Left colon (tissue), 2 donors: ENCODE measurements at regions not wholly inside any gene's neighbourhood (a gene's known extent, or its start where the extent isn't known, plus 50 kb on each side); places are given as distances from the start of the nearest gene placed in this dataset.

Source experiments
- ATAC-seq: fragments of 200-7000 bp; cut with Tn5 transposase; one replicate; pipeline ENCODE4 v1.9.1; 2020; ENCODE audit warnings: mild to moderate bottlenecking, moderate library complexity
- DNase-seq, 2 donors: peaks; one replicate each; pipeline ENCODE4 v3.0.0-alpha.2; 2020
- intact Hi-C, 2 donors: fragments of 100-400 bp; cut with DNase I in 1 of 2; cut with micrococcal nuclease in 1 of 2; formaldehyde crosslinking; loops; one replicate each; pipeline versions ENCODE4 v1.11.2 to v1.14.0; 2022; cut with DNase I, micrococcal nuclease
- donor health status: DM: no; HTN: no; CAD: no.
- donor health status: DM: yes; HTN: yes; CAD: no.

- DNase-seq (no peak), ATAC-seq (no peak)
- intact Hi-C loops: loop anchor here in 1 of 2 donors (10.0 kb wide), 1 partner anchor 199 kb away; no protein-coding TSS in a partner anchor
Observed at GRCh38 chr11:64455456-64456261, 96.7 kb downstream of the RPS6KA4 start.

GRCh38 chr11:64456509-64457320 lies 97.8 kb downstream of the RPS6KA4 start:
- DNase-seq (no peak), ATAC-seq (no peak)
- intact Hi-C loops: loop anchor here in 1 of 2 donors (10.0 kb wide), 1 partner anchor 198 kb away; no protein-coding TSS in a partner anchor

GRCh38 chr11:64457416-64458010 lies 98.2 kb upstream of the SLC22A11 start:
- ATAC-seq (no peak), DNase-seq (no peak)
- intact Hi-C loops: loop anchor here in 1 of 2 donors (10.0 kb wide), 1 partner anchor 197 kb away; no protein-coding TSS in a partner anchor

- ATAC-seq (no peak), DNase-seq (no peak)
- intact Hi-C loops: loop anchor here in 1 of 2 donors (10.0 kb wide), 1 partner anchor 196 kb away; no protein-coding TSS in a partner anchor
Observed at GRCh38 chr11:64458997-64459396, 96.7 kb upstream of the SLC22A11 start.

- intact Hi-C loops: loop anchor here in 1 of 2 donors (10.0 kb wide), 1 partner anchor 195 kb away; no protein-coding TSS in a partner anchor
- DNase-seq (no peak), ATAC-seq (no peak)
Observed at GRCh38 chr11:64459609-64460008, 96.1 kb upstream of the SLC22A11 start.

- intact Hi-C loops: no loop called here
- no peak for DNase-seq
Observed at GRCh38 chr11:64461081-64461480, 94.7 kb upstream of the SLC22A11 start.

GRCh38 chr11:64466115-64466718 lies 89.5 kb upstream of the SLC22A11 start:
- ATAC-seq (no peak), DNase-seq (no peak)
- intact Hi-C loops: no loop called here

More at GRCh38 chr11:64461081-64461480, 94.7 kb upstream of the SLC22A11 start:
- no peak for ATAC-seq

GRCh38 chr11:64469288-64469687 lies 86.5 kb upstream of the SLC22A11 start:
- intact Hi-C loops: no loop called here
- DNase-seq (no peak), ATAC-seq (no peak)

- ATAC-seq (no peak), DNase-seq (no peak)
- intact Hi-C loops: no loop called here
Observed at GRCh38 chr11:64472593-64473455, 82.9 kb upstream of the SLC22A11 start.

GRCh38 chr11:64474680-64475079 lies 81.1 kb upstream of the SLC22A11 start:
- intact Hi-C loops: no loop called here
- DNase-seq (no peak), ATAC-seq (no peak)

- ATAC-seq (no peak), DNase-seq (no peak)
- intact Hi-C loops: no loop called here
Observed at GRCh38 chr11:64475145-64475544, 80.6 kb upstream of the SLC22A11 start.

- ATAC-seq (no peak), DNase-seq (no peak)
- intact Hi-C loops: no loop called here
Observed at GRCh38 chr11:64476881-64477280, 78.9 kb upstream of the SLC22A11 start.

- DNase-seq: no peak
- no peak for ATAC-seq
- intact Hi-C loops: no loop called here
Observed at GRCh38 chr11:64477675-64478074, 78.1 kb upstream of the SLC22A11 start.

- no peak for DNase-seq
- intact Hi-C loops: no loop called here
- ATAC-seq: no peak
Observed at GRCh38 chr11:64482588-64482987, 73.2 kb upstream of the SLC22A11 start.

GRCh38 chr11:64484191-64485022 lies 71.3 kb upstream of the SLC22A11 start:
- no peak for ATAC-seq

GRCh38 chr11:64485074-64485473 lies 70.7 kb upstream of the SLC22A11 start:
- intact Hi-C loops: no loop called here
- ATAC-seq (no peak), DNase-seq (no peak)

More at GRCh38 chr11:64484191-64485022, 71.3 kb upstream of the SLC22A11 start:
- DNase-seq: no peak
- intact Hi-C loops: no loop called here

GRCh38 chr11:64489831-64490441 lies 65.8 kb upstream of the SLC22A11 start:
- ATAC-seq: peak; percentile 94
- intact Hi-C loops: no loop called here
- peak in 1 of 2 donors; percentile 66 for DNase-seq
